GM19438 (cell line): ENCODE measurements at regions not wholly inside any gene's neighbourhood (a gene's known extent, or its start where the extent isn't known, plus 50 kb on each side); places are given as distances from the start of the nearest gene placed in this dataset.
"Not testable (repeated sequence)": the region's sequence is repeated elsewhere in the genome, so short reads cannot be mapped to it uniquely, and the experiment has no call there.

Experiments used
- ATAC-seq: cut with Tn5 transposase; IDR thresholded peaks from one replicate; pipeline ENCODE4 v1.9.1; 2021; ENCODE audit warnings: low read depth; ENCODE audit not compliant: unreplicated experiment

- no peak for ATAC-seq
Measured at GRCh38 chr13:109945206-109945960, 159.0 kb upstream of the IRS2 start.

DNA sequence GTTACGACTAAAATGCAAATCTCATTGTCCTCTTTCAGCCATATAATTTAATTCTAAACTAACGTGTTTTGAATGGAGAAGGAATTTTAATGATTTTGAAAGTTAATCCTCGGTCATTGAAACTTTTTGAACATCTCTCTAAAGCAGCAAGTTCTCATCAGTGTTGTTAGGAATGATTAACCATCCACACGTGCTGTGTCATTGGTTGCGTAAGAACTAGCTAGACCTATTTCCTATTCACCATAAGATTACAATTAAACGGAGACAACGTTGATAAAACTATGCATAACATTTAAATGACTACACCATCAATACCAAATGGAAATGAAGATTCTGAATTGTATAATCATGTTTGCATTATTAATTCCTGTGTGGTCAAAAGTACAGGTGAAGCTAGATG lies 155.6 kb upstream of the IRS2 start:
- ATAC-seq: no peak

- ATAC-seq: no peak
Measured at GRCh38 chr13:109941221-109941620, 154.8 kb upstream of the IRS2 start.

DNA sequence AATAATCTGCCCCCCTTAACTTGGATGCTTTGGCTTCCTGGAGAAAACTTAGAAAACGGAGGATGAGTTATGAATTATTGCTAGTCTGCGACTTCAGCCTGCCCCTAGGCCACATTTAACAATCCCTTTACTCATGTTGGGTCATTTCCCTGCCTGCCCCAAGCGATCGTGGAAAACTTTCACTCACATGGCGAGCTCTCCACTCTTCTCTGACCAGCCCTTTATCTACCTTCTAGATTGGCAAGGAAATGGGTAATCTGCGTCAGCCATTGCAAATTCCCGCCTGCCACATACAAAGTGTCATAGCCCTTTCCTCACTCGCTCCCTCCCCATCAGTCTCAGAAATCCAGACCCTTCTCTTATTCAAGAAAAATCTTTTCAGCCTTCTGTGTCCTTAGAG lies 154.3 kb upstream of the IRS2 start:
- no peak for ATAC-seq

- ATAC-seq: no peak
Measured at GRCh38 chr13:109939838-109940237, 153.5 kb upstream of the IRS2 start.

- ATAC-seq: no peak
Measured at GRCh38 chr13:109939180-109939579, 152.8 kb upstream of the IRS2 start.

GRCh38 chr13:109938255-109938936 lies 152.0 kb upstream of the IRS2 start:
- no peak for ATAC-seq

- ATAC-seq: not testable (repeated sequence)
Measured at GRCh38 chr13:109934520-109934919, 148.1 kb upstream of the IRS2 start.

DNA sequence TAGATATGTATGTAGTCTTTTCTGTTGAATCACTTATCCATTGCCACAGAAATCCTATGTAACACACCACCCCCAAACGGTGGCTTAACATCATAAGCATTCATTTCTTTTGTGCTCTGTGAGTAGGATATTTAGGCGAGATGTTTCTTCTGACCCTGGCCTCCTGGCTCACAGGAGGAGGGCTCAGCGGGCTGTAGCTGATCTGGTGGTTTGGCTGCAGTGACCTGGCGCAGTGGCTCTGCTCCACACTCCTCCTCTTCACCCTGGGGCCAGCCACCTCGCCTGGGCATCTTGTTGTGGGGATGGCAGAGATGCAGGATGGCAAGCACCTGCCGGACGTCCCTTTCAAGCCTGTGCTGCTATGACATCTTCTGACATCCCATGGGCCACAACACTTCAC lies 147.1 kb upstream of the IRS2 start:
- no peak for ATAC-seq

GRCh38 chr13:109924376-109924775 lies 138.0 kb upstream of the IRS2 start:
- no peak for ATAC-seq

DNA sequence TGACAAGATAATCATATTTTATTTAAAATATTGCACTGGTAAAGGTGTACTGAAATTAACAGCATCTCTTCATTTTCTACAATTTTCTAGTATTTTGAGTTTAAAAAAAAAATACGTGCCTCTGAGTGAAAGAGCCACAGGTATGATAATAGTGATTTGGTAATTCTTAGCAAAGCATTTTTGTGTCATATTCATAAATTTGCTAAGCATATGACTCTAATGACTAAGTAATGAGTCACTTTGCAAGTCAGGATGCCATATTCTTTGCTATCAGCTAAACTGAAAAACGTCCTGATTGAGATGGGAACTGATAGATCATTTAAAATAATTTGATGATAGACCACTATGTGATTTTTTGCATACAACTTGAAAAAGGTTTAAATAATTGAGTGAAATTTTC lies 136.1 kb upstream of the IRS2 start:
- ATAC-seq: no peak

- no peak for ATAC-seq
Measured at GRCh38 chr13:109919715-109920375, 133.5 kb upstream of the IRS2 start.

- no peak for ATAC-seq
Measured at GRCh38 chr13:109918179-109918711, 131.9 kb upstream of the IRS2 start.

DNA sequence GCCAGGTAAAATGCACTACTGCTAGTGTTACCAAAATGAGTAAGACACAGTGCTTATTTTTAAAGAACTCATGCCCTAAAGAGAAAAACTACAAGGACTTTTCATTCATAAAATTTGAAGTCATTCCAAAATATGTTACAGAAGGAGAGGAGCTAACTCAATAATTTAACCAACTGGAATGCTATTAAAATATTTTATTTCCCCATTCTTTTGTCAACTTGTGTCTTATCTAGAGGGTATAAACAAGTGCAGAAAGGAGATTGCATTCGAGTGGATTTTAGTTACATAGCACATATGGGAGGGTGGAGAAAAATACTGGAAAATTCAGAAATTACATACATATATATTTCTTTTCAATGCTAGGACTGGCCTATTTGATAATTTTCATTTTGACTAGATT lies 131.0 kb upstream of the IRS2 start:
- no peak for ATAC-seq

DNA sequence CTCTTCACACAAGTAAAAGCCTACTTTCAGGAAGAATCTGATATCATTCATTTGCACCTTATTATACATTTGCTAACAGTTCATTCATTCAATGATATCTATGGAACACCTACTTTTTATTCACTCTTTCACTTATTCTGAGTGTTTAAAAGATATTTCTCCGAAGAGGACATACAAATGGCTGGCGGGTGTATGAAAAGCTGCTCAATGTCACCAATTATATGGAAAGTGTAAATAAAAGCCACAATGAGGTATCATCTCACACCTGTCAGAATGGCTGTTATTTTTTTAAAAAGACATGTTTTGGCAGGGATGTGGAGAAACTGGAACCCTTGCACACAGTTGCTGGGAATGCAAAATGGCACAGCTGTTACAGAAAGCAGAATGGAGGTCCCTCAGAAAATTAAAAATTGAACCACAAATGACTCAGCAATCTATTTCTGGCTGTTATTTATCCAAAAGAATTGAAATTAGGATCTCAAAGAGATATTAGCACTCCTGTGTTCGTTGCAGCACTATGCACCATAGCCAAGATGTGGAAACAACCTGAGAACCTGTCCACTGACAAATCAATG lies 127.6 kb upstream of the IRS2 start:
- ATAC-seq: no peak

DNA sequence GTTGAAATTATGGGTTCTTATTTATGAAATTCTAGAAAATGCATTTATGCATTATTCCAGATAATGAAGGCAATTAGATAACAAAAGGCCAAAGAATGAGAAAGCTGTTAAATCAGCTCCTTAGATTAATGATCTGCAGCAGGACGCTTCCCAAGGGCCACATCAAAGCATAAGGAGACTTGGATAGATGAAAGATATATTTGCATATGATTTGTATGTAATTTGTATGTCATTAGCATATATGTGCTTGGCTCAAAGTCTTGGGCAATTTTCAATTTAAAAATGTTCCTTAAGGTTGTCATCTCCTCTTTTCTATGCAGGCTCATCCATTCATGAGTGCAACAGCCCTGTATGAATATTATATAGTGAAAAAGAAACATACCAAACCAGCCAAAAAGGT lies 126.8 kb upstream of the IRS2 start:
- no peak for ATAC-seq

DNA sequence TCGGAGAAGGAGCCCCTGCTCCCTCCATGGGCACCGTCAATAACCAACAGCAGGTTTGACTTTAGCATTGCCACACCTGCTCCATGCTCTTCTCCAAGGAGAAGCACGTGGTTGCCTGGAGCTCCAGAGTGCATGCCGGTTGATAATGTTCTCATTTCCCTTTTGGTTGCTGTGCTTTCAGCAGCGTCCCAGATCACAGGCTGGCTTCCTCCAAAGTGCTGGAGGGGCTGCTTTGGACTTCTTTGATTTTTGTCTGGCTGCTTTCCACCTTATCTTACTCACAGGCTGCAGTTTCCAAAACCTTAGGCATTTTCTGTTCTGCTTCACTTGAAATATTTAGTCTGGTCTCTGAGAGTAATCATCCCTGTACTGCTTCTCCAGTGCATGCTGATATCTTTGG lies 123.8 kb upstream of the IRS2 start:
- no peak for ATAC-seq

DNA sequence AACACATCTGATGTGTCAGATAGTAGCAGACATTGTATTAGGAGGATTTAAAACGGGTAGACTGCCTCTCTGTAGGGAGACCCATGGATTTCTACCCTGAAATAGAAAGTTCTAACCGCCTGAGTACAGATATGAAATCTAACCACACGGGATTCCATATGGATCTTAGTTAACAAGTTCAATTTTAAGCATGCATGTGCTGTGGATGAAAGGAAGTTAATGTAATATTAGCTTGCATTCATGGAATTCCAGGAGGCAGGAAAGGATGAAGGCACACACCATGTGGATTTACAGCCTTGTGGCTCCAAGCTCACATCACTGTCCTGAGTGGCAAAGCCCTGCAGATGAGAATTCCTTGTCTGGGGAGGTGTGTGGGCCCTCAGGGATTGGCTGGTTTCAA lies 120.6 kb upstream of the IRS2 start:
- no peak for ATAC-seq

DNA sequence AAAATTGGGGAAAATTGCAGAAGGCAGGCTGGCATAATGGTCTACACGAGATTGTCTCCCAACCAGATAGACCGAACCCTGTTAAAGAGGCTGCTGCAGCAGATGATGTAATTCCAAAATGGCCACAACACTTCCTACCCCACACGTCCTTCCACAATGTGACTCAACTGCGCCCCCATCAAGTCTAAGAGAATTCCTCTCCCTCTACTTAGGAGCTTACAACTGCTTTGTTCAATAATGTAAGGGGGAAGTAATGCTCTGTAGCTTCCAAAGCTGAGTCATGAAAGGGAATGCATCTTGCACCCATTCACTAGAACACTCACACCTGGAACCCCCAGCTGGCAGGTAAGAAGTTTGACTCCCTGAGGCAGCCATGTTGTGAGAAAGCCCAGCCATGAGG lies 117.8 kb upstream of the IRS2 start:
- no peak for ATAC-seq

- ATAC-seq: no peak
Measured at GRCh38 chr13:109900741-109901140, 114.4 kb upstream of the IRS2 start.

- ATAC-seq: no peak
Measured at GRCh38 chr13:109900320-109900719, 113.9 kb upstream of the IRS2 start.
